IMR-90 (cell line): ENCODE measurements at regions not wholly inside any gene's neighbourhood (a gene's known extent, or its start where the extent isn't known, plus 50 kb on each side); places are given as distances from the start of the nearest gene placed in this dataset.

Experiments used
- ATAC-seq: fragments of 200-7000 bp; cut with Tn5 transposase; 2 replicates; pipeline ENCODE4 v1.9.1; 2020; ENCODE audit warnings: low read depth, mild to moderate bottlenecking, moderate library complexity
- BruUV-seq: library from RNA; stranded (reverse); fragments of 400-500 nt; replicated peaks from 2 replicates; lab custom pipeline; 2021; lab: Mats Ljungman, UMichigan
- CTCF ChIA-PET: fragments of 300-600 bp; formaldehyde crosslinking; extraction: SDS; loops from one replicate; lab custom pipeline; 2021; ENCODE audit warnings: antibody characterized with exemption; lab: Yijun Ruan, JAX
- POLR2A ChIA-PET: fragments of 300-600 bp; sonication (Branson Sonifier 250); formaldehyde crosslinking; loops from one replicate; lab custom pipeline; 2022; ENCODE audit warnings: antibody characterized with exemption; ENCODE audit not compliant: unreplicated experiment; lab: Charles Lee
- DNase-seq: peaks from one replicate; pipeline ENCODE4 v3.0.0; 2013
- H2AFZ ChIP-seq: replicated peaks from 2 replicates; pipeline ENCODE3; 2013; ENCODE audit warnings: low read length, mild to moderate bottlenecking; ENCODE audit not compliant: poor library complexity
- H2AK5ac ChIP-seq: 2 replicates; pipeline ENCODE4 v1.6.1; 2013; ENCODE audit warnings: low read depth, low read length, inconsistent platforms
- H2AK9ac ChIP-seq: replicated peaks from 2 replicates; pipeline ENCODE3; 2013; ENCODE audit warnings: mild to moderate bottlenecking, low read depth, low read length, moderate library complexity; ENCODE audit not compliant: poor library complexity
- H2BK120ac ChIP-seq: 2 replicates; pipeline ENCODE4 v1.6.1; 2013; ENCODE audit warnings: low read depth, low read length, inconsistent platforms
- H2BK15ac ChIP-seq: 3 replicates; pipeline ENCODE4 v1.6.1; 2013; ENCODE audit warnings: low read depth, low read length, inconsistent platforms
- H2BK20ac ChIP-seq: 2 replicates; pipeline ENCODE4 v1.6.1; 2013; ENCODE audit warnings: low read depth, mild to moderate bottlenecking, inconsistent platforms, low read length, moderate library complexity
- H2BK5ac ChIP-seq: 2 replicates; pipeline ENCODE4 v1.6.1; 2013; ENCODE audit warnings: mild to moderate bottlenecking, low read depth, low read length, inconsistent platforms; ENCODE audit not compliant: poor library complexity, severe bottlenecking
- H3K14ac ChIP-seq: replicated peaks from 2 replicates; pipeline ENCODE4 v1.6.1; 2013; ENCODE audit warnings: low read depth, low read length, inconsistent platforms
- H3K18ac ChIP-seq: 2 replicates; pipeline ENCODE4 v1.6.1; 2013; ENCODE audit warnings: low read depth, low read length, control low read depth
- H3K23ac ChIP-seq: 2 replicates; pipeline ENCODE4 v1.6.1; 2013; ENCODE audit warnings: low read depth, low read length, inconsistent platforms
- H3K27ac ChIP-seq: 2 replicates; pipeline ENCODE4 v1.5.1; 2013; ENCODE audit warnings: mild to moderate bottlenecking, control low read depth, low read length; ENCODE audit not compliant: insufficient read depth
- H3K27me3 ChIP-seq: 2 replicates; pipeline ENCODE4 v1.6.1; 2013; ENCODE audit warnings: low read length; ENCODE audit not compliant: control insufficient read depth, insufficient read depth
- H3K36me3 ChIP-seq: 2 replicates; pipeline ENCODE4 v1.6.1; 2013; ENCODE audit warnings: low read length, mixed read lengths; ENCODE audit not compliant: control insufficient read depth, insufficient read depth
- H3K4ac ChIP-seq: 2 replicates; pipeline ENCODE4 v1.6.1; 2013; ENCODE audit warnings: low read depth, low read length, inconsistent platforms
- H3K4me1 ChIP-seq: 2 replicates; pipeline ENCODE4 v1.6.1; 2013; ENCODE audit warnings: low read length, mixed read lengths; ENCODE audit not compliant: control insufficient read depth, insufficient read depth
- H3K4me2 ChIP-seq: 2 replicates; pipeline ENCODE4 v1.6.1; 2013; ENCODE audit warnings: low read depth, mild to moderate bottlenecking, control low read depth, low read length, moderate library complexity
- H3K4me3 ChIP-seq: 2 replicates; pipeline ENCODE4 v1.5.1; 2013; ENCODE audit warnings: low read depth, mild to moderate bottlenecking, control low read depth, low read length, moderate library complexity; ENCODE audit not compliant: insufficient read depth
- H3K56ac ChIP-seq: 2 replicates; pipeline ENCODE4 v1.6.1; 2013; ENCODE audit warnings: low read length, inconsistent platforms; ENCODE audit not compliant: insufficient read depth; ENCODE audit errors: extremely low read depth
- H3K79me1 ChIP-seq, 2 experiments: 2 replicates each; pipeline ENCODE4 v1.6.1; 2013; ENCODE audit warnings: low read length in 2 of 2, inconsistent platforms in 1 of 2, low read depth in 1 of 2
- H3K9ac ChIP-seq: 2 replicates; pipeline ENCODE4 v1.6.1; 2013; ENCODE audit warnings: low read depth, low read length, control low read depth
- H3K9me1 ChIP-seq: 2 replicates; pipeline ENCODE4 v1.6.1; 2013; ENCODE audit warnings: low read length, inconsistent platforms; ENCODE audit not compliant: insufficient read depth
- H3K9me3 ChIP-seq: 2 replicates; pipeline ENCODE4 v1.6.1; 2013; ENCODE audit warnings: low read length; ENCODE audit not compliant: control insufficient read depth, insufficient read depth
- H4K20me1 ChIP-seq: 2 replicates; pipeline ENCODE4 v1.6.1; 2013; ENCODE audit warnings: low read length, inconsistent platforms; ENCODE audit not compliant: insufficient read depth
- H4K5ac ChIP-seq: 2 replicates; pipeline ENCODE4 v1.6.1; 2013; ENCODE audit warnings: mild to moderate bottlenecking, low read depth, low read length, control low read depth
- H4K8ac ChIP-seq, 2 experiments: 2 replicates each; pipeline ENCODE4 v1.6.1; 2013; ENCODE audit warnings: low read depth in 2 of 2, low read length in 2 of 2, control low read depth in 1 of 2, inconsistent platforms in 1 of 2
- H4K91ac ChIP-seq: 2 replicates; pipeline ENCODE4 v1.6.1; 2013; ENCODE audit warnings: low read depth, low read length, inconsistent platforms; ENCODE audit not compliant: insufficient read depth
- CEBPB ChIP-seq: IDR thresholded peaks from 2 replicates; pipeline ENCODE4 v1.6.1; 2012; ENCODE audit warnings: low read depth, low read length, improper control_type of control experiment
- RAD21 ChIP-seq: IDR thresholded peaks from 2 replicates; pipeline ENCODE4 v1.6.1; 2012; ENCODE audit warnings: low read length, improper control_type of control experiment
- RFX5 ChIP-seq: IDR thresholded peaks from 2 replicates; pipeline ENCODE4 v1.8.0; 2012; ENCODE audit warnings: low read depth, mild to moderate bottlenecking, low read length, moderate library complexity
- WGBS, 2 experiments: methylation state at CpG; one replicate each; pipeline versions ENCODE4 v1.1.5 to v1.1.7; 2013; ENCODE audit warnings: missing lambda C conversion rate in 2 of 2; ENCODE audit not compliant: insufficient read length in 1 of 2; ENCODE audit errors: extremely low coverage in 2 of 2; 5-methylcytosine and 5-hydroxymethylcytosine counted together
- dilution Hi-C: fragments of 300-500 bp; cut with HindIII; formaldehyde crosslinking; loops from one replicate; pipeline ENCODE4 v1.14.3; 2018; ENCODE audit warnings: low sequenced_read_pairs; ENCODE audit not compliant: unreplicated experiment
- in situ Hi-C: fragments of 300-500 bp; cut with MboI; formaldehyde crosslinking; loops from 3 replicates; pipeline ENCODE4 v1.14.3; 2019; ENCODE audit warnings: low sequenced_read_pairs, inconsistent platforms, mixed read lengths
- intact Hi-C: fragments of 100-400 bp; cut with micrococcal nuclease; formaldehyde crosslinking; loops from 2 replicates; pipeline ENCODE4 v1.10.0; 2022

DNA sequence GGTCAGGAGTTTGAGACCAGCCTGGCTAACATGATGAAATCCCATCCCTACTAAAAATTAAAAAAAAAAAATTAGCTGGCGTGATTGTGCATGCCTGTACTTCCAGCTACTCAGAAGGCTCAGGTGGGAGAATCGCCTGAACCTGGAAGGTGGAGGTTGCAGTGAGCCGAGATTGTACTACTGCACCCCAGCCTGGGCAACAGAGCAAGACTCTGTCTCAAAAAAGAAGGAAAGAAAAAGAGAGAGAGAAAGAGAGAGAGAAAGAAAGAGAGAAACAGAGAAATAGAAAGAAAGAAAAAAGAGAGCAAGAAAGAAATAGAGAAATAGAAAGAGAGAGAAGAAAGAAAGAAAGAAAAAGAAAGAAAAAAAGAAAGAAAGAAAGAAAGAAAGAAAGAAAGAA lies 292.8 kb upstream of the KLF6 start:
- H2AK5ac ChIP-seq = no peak overlapping the region
- H2AFZ ChIP-seq = no peak overlapping the region
- 100% methylated on average over 2 of the region's 3 CpGs; no CpG with 5 or more reads in 1 of the 2 experiments for WGBS, 2 experiments
- BruUV-seq = no TSS peak
- H3K4me2 ChIP-seq = no peak overlapping the region
- no peak overlapping the region for H3K4me3 ChIP-seq
- DNase-seq (no peak), ATAC-seq (no peak)
- no peak overlapping the region for H2BK15ac ChIP-seq
- H3K4me1 ChIP-seq = peaks cover 15% of the 10 kb centered on the region
- H3K14ac ChIP-seq = no peak overlapping the region
- H3K4ac ChIP-seq = no peak overlapping the region
- no peak overlapping the region for H2BK120ac ChIP-seq
- no peak overlapping the region for H3K18ac ChIP-seq
- H3K23ac ChIP-seq = no peak overlapping the region
- H3K9me3 ChIP-seq = no peaks in the 10 kb centered on the region
- ChIA-PET POLR2A (no interaction called here), CTCF (no interaction called here)
- no peak overlapping the region for H4K8ac ChIP-seq
- no peak overlapping the region for H3K27ac ChIP-seq
- no peak overlapping the region for H2BK5ac ChIP-seq
- H4K5ac ChIP-seq = no peak overlapping the region
- dilution Hi-C loops (no loop called here), intact Hi-C loops (no loop called here), in situ Hi-C loops (no loop called here)
- no peak overlapping the region for H2BK20ac ChIP-seq
- H3K79me1 ChIP-seq = no peaks in the 10 kb centered on the region
- H3K36me3 ChIP-seq = no peaks in the 10 kb centered on the region
- H3K56ac ChIP-seq = no peak overlapping the region
- H4K20me1 ChIP-seq = no peaks in the 10 kb centered on the region
- no peaks in the 10 kb centered on the region for H3K27me3 ChIP-seq
- no peak overlapping the region for H2AK9ac ChIP-seq
- H3K9ac ChIP-seq = no peak overlapping the region
- no peak for TF ChIP-seq CEBPB
- TF ChIP-seq RFX5 = no peak
- TF ChIP-seq RAD21 = no peak
- peaks cover 11% of the 10 kb centered on the region for H3K9me1 ChIP-seq
- H4K91ac ChIP-seq = no peak overlapping the region
